ENCODE measurements at regions not wholly inside any gene's neighbourhood (a gene's known extent, or its start where the extent isn't known, plus 50 kb on each side); places are given as distances from the start of the nearest gene placed in this dataset.

DNA sequence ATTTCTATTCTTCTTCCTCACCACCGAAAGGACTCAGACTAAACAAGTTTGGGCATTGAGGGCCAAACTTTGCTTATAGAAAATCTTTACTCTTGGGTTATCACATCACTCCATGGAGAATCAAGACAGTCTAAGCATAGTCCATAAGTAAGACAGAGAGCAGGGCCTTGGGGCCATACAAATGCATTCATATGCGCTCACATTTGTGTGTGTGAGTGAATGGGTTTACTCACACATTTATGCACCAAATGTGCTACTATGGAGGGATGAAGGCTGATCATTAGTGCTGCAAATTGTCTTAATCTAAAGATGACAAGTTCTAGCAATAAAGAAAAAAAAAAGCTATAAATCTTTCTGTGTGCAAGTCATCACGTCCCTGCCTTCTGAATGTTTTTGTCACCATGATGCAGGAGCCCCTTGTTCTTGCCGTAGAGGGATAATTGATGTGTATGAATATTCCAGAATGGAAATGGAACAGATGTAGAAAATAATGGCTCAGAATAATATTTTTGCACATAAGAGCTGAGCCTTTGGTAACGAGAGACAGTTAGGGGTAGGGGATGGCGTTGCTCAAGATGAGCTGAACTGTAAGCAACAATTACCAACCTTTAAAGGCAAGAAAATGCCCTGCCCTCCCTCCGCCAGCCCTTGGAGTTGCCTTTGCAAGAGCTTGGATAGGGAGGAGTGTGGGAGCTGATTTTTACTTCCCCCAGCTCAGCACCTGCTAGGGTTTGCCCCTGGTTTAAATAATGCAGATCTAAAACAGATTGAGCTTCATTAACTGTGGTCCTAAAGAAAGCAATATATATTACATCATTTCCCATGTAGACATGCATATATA lies 52.3 kb upstream of the IKBKE start:
- Mint-ChIP-seq H3K4me3 (no peak overlapping the region), H3K4me1 (peaks cover 2% of the 10 kb centered on the region), H3K27me3 (no peaks in the 10 kb centered on the region), H3K9me3 (no peaks in the 10 kb centered on the region), H3K36me3 (ENCODE audit: low read depth) (peaks cover 45% of the 10 kb centered on the region), H3K27ac (no peak overlapping the region)
- POLR2A ChIA-PET, result no interaction called here
- CTCF ChIA-PET, result interaction anchor here (1.2 kb wide), 1 partner anchor 60 kb away, joined by 3 read pairs; no protein-coding TSS in a partner anchor
- DNase-seq, result no peak

DNA sequence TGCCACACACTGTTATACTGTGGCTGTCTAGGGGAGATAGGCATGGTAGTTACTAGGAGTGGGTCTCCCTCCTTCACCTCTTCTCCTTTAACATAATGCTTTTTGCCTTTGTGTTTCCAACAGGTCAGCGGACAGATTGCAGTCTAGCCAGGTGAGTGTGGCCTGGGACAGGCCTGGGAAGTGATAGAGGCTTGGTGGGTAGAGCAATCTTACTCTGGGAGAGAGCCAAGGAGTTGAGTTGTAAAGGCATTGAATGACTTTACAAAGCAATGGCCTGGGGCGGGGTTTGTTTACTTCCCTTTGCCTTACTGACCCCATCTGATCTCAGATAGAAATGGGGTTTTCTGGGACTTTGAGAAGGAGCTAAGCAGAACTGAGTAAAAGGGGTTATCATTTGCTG lies 51.0 kb upstream of the IKBKE start:
- DNase-seq, result no peak
- ChIA-PET CTCF (interaction anchor here (1.2 kb wide), 1 partner anchor 58 kb away, joined by 3 read pairs; no protein-coding TSS in a partner anchor), POLR2A (no interaction called here)
- Mint-ChIP-seq H3K27ac (no peak overlapping the region), H3K4me1 (peaks cover 2% of the 10 kb centered on the region), H3K27me3 (no peaks in the 10 kb centered on the region), H3K9me3 (no peaks in the 10 kb centered on the region), H3K4me3 (no peak overlapping the region), H3K36me3 (ENCODE audit: low read depth) (peaks cover 49% of the 10 kb centered on the region)

DNA sequence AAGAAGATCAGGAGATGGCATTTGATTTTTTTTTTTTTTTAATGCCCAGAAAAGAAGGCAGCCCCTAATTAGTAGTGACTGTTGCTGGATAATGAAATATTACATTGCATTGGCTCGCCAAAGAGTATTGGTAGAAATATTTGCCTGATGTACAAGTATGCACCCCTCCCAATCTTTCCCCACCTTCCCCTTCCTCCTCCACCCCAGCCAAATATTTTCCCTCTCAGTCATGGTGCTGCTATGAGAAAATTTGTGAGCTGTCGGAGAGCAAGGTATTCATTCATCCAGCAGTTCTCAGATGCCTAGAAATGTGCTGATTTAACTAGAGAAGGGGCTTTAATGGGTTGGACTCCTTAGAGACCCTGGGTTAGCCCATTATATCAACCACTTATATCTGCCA lies 50.5 kb upstream of the IKBKE start:
- Mint-ChIP-seq H3K36me3 (ENCODE audit: low read depth) (peaks cover 45% of the 10 kb centered on the region), H3K4me1 (peaks cover 2% of the 10 kb centered on the region), H3K27ac (no peak overlapping the region), H3K9me3 (no peaks in the 10 kb centered on the region), H3K4me3 (no peak overlapping the region), H3K27me3 (no peaks in the 10 kb centered on the region)
- DNase-seq, result no peak
- POLR2A ChIA-PET, result no interaction called here
- CTCF ChIA-PET, result no interaction called here

DNA sequence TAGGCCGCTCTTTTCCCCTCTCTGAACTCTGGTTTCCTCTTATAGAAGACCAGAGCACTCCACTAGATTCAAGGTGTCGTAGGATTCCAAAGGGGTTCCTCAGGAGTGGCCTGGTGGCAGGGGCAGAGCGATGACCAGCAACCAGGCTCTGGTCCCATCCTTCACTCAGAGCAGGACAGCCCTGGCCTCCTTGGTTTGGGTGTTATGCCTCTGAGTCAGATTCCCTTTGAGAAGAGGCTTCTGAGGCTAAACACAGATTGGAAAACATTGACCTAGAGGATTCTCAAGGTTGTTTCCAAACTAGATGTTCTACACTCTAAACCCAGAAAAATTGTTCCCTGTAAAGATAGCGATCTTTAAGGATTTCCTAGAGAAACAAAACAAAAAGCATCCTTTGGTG lies 49.8 kb upstream of the IKBKE start:
- Mint-ChIP-seq H3K4me1 (peaks cover 2% of the 10 kb centered on the region), H3K36me3 (ENCODE audit: low read depth) (peaks cover 40% of the 10 kb centered on the region), H3K4me3 (no peak overlapping the region), H3K9me3 (no peaks in the 10 kb centered on the region), H3K27me3 (no peaks in the 10 kb centered on the region), H3K27ac (no peak overlapping the region)
- DNase-seq, result no peak
- ChIA-PET POLR2A (no interaction called here), CTCF (no interaction called here)
